ENCODE measurements at regions not wholly inside any gene's neighbourhood (a gene's known extent, or its start where the extent isn't known, plus 50 kb on each side); places are given as distances from the start of the nearest gene placed in this dataset.

DNA sequence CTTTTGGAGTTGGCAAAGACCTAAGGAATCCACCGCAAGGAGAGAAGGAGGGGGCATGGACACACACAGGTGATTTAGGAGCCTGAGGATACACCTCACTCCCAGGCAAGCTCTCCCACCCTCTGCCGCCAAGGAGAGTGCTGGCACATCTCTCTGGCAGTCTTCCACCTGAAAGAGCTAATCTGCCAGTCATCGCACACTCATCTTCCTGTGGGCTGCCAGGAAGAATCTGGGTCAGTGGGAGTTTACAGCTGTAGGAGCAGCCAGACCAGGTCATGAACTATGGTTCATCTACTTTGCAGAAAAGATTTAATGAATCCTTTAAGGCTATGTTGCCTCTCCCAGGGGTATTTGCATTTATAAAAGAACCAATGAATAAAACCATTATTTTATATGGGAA is 170.6 kb upstream of the TSC22D2 start:
- SMC1A ChIA-PET (ENCODE audit: uncharacterized antibody, unreplicated experiment): interaction anchor here (0.6 to 1.3 kb wide), 2 partner anchors 8 to 251 kb away, joined by 3 read pairs; no protein-coding TSS in a partner anchor
- Histone ChIP-seq H3K4me2 (ENCODE audit: control insufficient read depth, insufficient read depth) (no peak overlapping the region), H3K79me2 (ENCODE audit: control insufficient read depth, insufficient read depth, low read length) (no peaks in the 10 kb centered on the region), H3K9me3 (replicated peaks; ENCODE audit: control insufficient read depth, insufficient read depth, low read length) (no peaks in the 10 kb centered on the region), H3K27me3 (replicated peaks in 1 of 2; ENCODE audit: control insufficient read depth in 2 of 2, insufficient read depth in 2 of 2, low read length in 1 of 2) (peaks cover 0 to 1% of the 10 kb centered on the region in 2 experiments; a peak in 1 of 4 replicates), H2AFZ (ENCODE audit: control insufficient read depth, low read depth, low read length) (no peak overlapping the region), H3K9ac (ENCODE audit: control insufficient read depth, insufficient read depth, low read length) (no peak overlapping the region), H3K27ac (ENCODE audit: control insufficient read depth, insufficient read depth) (no peak overlapping the region), H4K20me1 (ENCODE audit: control insufficient read depth, insufficient read depth) (no peaks in the 10 kb centered on the region), H3K4me3 (no peak overlapping the region), H3K36me3 (ENCODE audit: control insufficient read depth in 2 of 2, insufficient read depth in 2 of 2, low read length in 1 of 2) (no peaks in the 10 kb centered on the region), H3K4me1 (ENCODE audit: control insufficient read depth, insufficient read depth, low read length) (no peaks in the 10 kb centered on the region)
- TF ChIP-seq, protein P1, sequence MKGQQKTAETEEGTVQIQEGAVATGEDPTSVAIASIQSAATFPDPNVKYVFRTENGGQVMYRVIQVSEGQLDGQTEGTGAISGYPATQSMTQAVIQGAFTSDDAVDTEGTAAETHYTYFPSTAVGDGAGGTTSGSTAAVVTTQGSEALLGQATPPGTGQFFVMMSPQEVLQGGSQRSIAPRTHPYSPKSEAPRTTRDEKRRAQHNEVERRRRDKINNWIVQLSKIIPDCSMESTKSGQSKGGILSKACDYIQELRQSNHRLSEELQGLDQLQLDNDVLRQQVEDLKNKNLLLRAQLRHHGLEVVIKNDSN (IDR thresholded peaks at IDR 0.05; ENCODE audit: borderline replicate concordance, extremely low read length, insufficient read depth, low read depth, low read length): no peak
- CTCF ChIA-PET: interaction anchor here (1.4 to 6.7 kb wide), 3 partner anchors 49 to 258 kb away, joined by 3 to 71 read pairs (median 8); no protein-coding TSS in a partner anchor
- DNase-seq (ENCODE audit: low read depth, low spot score) (no peak), ATAC-seq (no peak), FAIRE-seq (no peak)
- RAD21 ChIA-PET (ENCODE audit: unreplicated experiment): interaction anchor here (1.1 kb wide), 1 partner anchor 258 kb away, joined by 4 read pairs; no protein-coding TSS in a partner anchor
- in situ Hi-C loops (cut with MboI) (no loop called here), intact Hi-C loops (cut with micrococcal nuclease; ENCODE audit: unreplicated experiment) (no loop called here)
- POLR2A ChIA-PET: interaction anchor here (0.5 kb wide), 1 partner anchor 255 kb away, joined by 3 read pairs; no protein-coding TSS in a partner anchor
- WGBS (ENCODE audit: insufficient coverage, insufficient replicate concordance, low lambda C conversion rate, missing lambda C conversion rate): 56% methylated on average over 3 of the region's 3 CpGs
- no TSS peak for BruUV-seq (replicated peaks)

DNA sequence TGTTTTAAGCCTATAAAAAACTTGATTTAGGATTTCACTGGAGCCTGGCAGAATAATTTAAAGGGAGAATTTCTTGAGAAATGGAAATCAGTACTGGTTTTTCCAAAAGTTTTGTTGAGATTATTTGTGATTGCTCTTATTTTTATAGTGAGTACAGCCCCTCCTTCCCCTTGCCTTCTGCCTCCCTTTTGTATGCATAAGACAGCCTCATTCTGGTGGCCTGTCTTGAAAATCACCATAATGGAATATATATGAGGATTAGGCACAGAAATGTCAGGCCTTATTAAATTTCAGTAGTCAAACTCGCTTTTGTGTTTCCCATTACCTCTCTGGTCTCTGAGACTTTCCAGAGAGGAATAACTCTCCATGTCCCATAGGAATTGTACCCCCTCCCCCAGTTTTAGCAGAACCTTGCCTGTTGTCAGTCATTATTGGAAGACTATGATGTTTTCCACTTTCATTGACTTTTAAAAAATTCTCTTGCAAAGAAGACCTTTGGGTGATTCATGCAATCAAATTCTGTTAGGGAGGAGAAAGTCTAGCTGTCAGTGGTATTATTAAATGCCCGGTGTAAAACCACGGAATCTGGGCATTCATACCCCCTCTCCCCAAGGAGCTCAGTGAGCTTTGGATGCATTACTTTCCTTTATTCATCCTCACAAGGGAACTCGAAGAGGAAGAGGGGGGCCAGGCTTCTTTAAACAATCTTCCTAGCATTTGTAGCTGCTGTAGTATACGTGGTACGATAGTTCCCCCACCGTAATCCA is 171.6 kb upstream of the TSC22D2 start:
- H3K79me2 ChIP-seq (ENCODE audit: control insufficient read depth, insufficient read depth, low read length): no peaks in the 10 kb centered on the region
- no peak overlapping the region for H3K9ac ChIP-seq (ENCODE audit: control insufficient read depth, insufficient read depth, low read length)
- H4K20me1 ChIP-seq (ENCODE audit: control insufficient read depth, insufficient read depth): no peaks in the 10 kb centered on the region
- no peaks in the 10 kb centered on the region for H3K9me3 ChIP-seq (replicated peaks; ENCODE audit: control insufficient read depth, insufficient read depth, low read length)
- POLR2A ChIA-PET: no interaction called here
- intact Hi-C loops (cut with micrococcal nuclease; ENCODE audit: unreplicated experiment): no loop called here
- CTCF ChIA-PET: interaction anchor here (0.6 to 6.7 kb wide), 3 partner anchors 173 to 341 kb away, joined by 3 to 71 read pairs (median 3); no protein-coding TSS in a partner anchor
- FAIRE-seq (no peak), ATAC-seq (no peak), DNase-seq (ENCODE audit: low read depth, low spot score) (no peak)
- no peak for TF ChIP-seq HDAC6 (IDR thresholded peaks at IDR 0.05; ENCODE audit: unreplicated experiment)
- TF ChIP-seq, protein P2, sequence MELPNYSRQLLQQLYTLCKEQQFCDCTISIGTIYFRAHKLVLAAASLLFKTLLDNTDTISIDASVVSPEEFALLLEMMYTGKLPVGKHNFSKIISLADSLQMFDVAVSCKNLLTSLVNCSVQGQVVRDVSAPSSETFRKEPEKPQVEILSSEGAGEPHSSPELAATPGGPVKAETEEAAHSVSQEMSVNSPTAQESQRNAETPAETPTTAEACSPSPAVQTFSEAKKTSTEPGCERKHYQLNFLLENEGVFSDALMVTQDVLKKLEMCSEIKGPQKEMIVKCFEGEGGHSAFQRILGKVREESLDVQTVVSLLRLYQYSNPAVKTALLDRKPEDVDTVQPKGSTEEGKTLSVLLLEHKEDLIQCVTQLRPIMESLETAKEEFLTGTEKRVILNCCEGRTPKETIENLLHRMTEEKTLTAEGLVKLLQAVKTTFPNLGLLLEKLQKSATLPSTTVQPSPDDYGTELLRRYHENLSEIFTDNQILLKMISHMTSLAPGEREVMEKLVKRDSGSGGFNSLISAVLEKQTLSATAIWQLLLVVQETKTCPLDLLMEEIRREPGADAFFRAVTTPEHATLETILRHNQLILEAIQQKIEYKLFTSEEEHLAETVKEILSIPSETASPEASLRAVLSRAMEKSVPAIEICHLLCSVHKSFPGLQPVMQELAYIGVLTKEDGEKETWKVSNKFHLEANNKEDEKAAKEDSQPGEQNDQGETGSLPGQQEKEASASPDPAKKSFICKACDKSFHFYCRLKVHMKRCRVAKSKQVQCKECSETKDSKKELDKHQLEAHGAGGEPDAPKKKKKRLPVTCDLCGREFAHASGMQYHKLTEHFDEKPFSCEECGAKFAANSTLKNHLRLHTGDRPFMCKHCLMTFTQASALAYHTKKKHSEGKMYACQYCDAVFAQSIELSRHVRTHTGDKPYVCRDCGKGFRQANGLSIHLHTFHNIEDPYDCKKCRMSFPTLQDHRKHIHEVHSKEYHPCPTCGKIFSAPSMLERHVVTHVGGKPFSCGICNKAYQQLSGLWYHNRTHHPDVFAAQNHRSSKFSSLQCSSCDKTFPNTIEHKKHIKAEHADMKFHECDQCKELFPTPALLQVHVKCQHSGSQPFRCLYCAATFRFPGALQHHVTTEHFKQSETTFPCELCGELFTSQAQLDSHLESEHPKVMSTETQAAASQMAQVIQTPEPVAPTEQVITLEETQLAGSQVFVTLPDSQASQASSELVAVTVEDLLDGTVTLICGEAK (IDR thresholded peaks at IDR 0.05; ENCODE audit: borderline replicate concordance): no peak
- TF ChIP-seq, protein P3, sequence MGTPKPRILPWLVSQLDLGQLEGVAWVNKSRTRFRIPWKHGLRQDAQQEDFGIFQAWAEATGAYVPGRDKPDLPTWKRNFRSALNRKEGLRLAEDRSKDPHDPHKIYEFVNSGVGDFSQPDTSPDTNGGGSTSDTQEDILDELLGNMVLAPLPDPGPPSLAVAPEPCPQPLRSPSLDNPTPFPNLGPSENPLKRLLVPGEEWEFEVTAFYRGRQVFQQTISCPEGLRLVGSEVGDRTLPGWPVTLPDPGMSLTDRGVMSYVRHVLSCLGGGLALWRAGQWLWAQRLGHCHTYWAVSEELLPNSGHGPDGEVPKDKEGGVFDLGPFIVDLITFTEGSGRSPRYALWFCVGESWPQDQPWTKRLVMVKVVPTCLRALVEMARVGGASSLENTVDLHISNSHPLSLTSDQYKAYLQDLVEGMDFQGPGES (IDR thresholded peaks at IDR 0.05): no peak
- RAD21 ChIA-PET (ENCODE audit: unreplicated experiment): interaction anchor here (1.1 kb wide), 1 partner anchor 259 kb away, joined by 4 read pairs; no protein-coding TSS in a partner anchor
- no peak overlapping the region for H3K4me2 ChIP-seq (ENCODE audit: control insufficient read depth, insufficient read depth)
- no peaks in the 10 kb centered on the region for H3K36me3 ChIP-seq (ENCODE audit: control insufficient read depth in 2 of 2, insufficient read depth in 2 of 2, low read length in 1 of 2)
- SMC1A ChIA-PET (ENCODE audit: uncharacterized antibody, unreplicated experiment): interaction anchor here (0.6 to 1.4 kb wide), 4 partner anchors 191 to 409 kb away, joined by 3 read pairs; no protein-coding TSS in a partner anchor
- no peaks in the 10 kb centered on the region for H3K4me1 ChIP-seq (ENCODE audit: control insufficient read depth, insufficient read depth, low read length)
- no peaks in the 10 kb centered on the region for H3K27me3 ChIP-seq (replicated peaks in 1 of 2; ENCODE audit: control insufficient read depth in 2 of 2, insufficient read depth in 2 of 2, low read length in 1 of 2)
- no peak overlapping the region for H3K27ac ChIP-seq (ENCODE audit: control insufficient read depth, insufficient read depth)
- no TSS peak for BruUV-seq (replicated peaks)
- no peak overlapping the region for H3K4me3 ChIP-seq
- in situ Hi-C loops (cut with MboI): no loop called here
- WGBS (ENCODE audit: insufficient coverage, insufficient replicate concordance, low lambda C conversion rate, missing lambda C conversion rate): 48% methylated on average over 7 of the region's 7 CpGs
- H2AFZ ChIP-seq (ENCODE audit: control insufficient read depth, low read depth, low read length): no peak overlapping the region
